GM23248 (cell line): ENCODE measurements at regions not wholly inside any gene's neighbourhood (a gene's known extent, or its start where the extent isn't known, plus 50 kb on each side); places are given as distances from the start of the nearest gene placed in this dataset.
A peak's percentile ranks its signal among the peaks of the same experiment; 100 is the strongest.

ENCODE experiments used
- DNase-seq: peaks from one replicate; pipeline ENCODE4 v3.0.0-alpha.2; 2015
- H2AFZ ChIP-seq: fragments of 200-600 bp; sonication (generic); 2 replicates; pipeline ENCODE4 v1.6.1; 2016; ENCODE audit warnings: antibody characterized with exemption
- H3F3A ChIP-seq: fragments of 200-600 bp; sonication (generic); 2 replicates; pipeline ENCODE4 v1.6.1; 2016; ENCODE audit warnings: mild to moderate bottlenecking, antibody characterized with exemption, mixed run types; ENCODE audit not compliant: insufficient read depth
- H3K27ac ChIP-seq: fragments of 200-600 bp; sonication (generic); 2 replicates; pipeline ENCODE4 v1.5.1; 2016; ENCODE audit warnings: mild to moderate bottlenecking
- H3K27me3 ChIP-seq: fragments of 200-600 bp; sonication (generic); replicated peaks from 2 replicates; pipeline ENCODE4 v1.6.1; 2016; ENCODE audit warnings: mild to moderate bottlenecking; ENCODE audit not compliant: insufficient read depth
- H3K36me3 ChIP-seq: fragments of 200-600 bp; sonication (generic); 2 replicates; pipeline ENCODE4 v1.6.1; 2016; ENCODE audit warnings: low read depth, mild to moderate bottlenecking
- H3K4me1 ChIP-seq: fragments of 200-600 bp; sonication (generic); 2 replicates; pipeline ENCODE4 v1.6.1; 2016; ENCODE audit warnings: mild to moderate bottlenecking; ENCODE audit not compliant: insufficient read depth
- H3K4me2 ChIP-seq: fragments of 200-600 bp; sonication (generic); one replicate; pipeline ENCODE4 v1.6.1; 2016; ENCODE audit warnings: mild to moderate bottlenecking; ENCODE audit not compliant: unreplicated experiment
- H3K4me3 ChIP-seq: fragments of 200-600 bp; sonication (generic); 2 replicates; pipeline ENCODE4 v1.5.1; 2016; ENCODE audit warnings: mild to moderate bottlenecking
- H3K79me2 ChIP-seq: fragments of 200-600 bp; sonication (generic); 2 replicates; pipeline ENCODE4 v1.6.1; 2016; ENCODE audit warnings: mild to moderate bottlenecking; ENCODE audit not compliant: insufficient read depth
- H3K9ac ChIP-seq: fragments of 200-600 bp; sonication (generic); 2 replicates; pipeline ENCODE4 v1.6.1; 2016; ENCODE audit warnings: mild to moderate bottlenecking
- H3K9me2 ChIP-seq: fragments of 200-600 bp; sonication (generic); 2 replicates; pipeline ENCODE4 v1.6.1; 2016; ENCODE audit warnings: mixed run types, mild to moderate bottlenecking, moderate library complexity; ENCODE audit not compliant: insufficient read depth
- H3K9me3 ChIP-seq: fragments of 200-600 bp; sonication (generic); one replicate; pipeline ENCODE4 v1.6.1; 2017; ENCODE audit warnings: low read depth
- H4K20me1 ChIP-seq: fragments of 200-600 bp; sonication (generic); 2 replicates; pipeline ENCODE4 v1.6.0; 2016; ENCODE audit not compliant: insufficient read depth
- EZH2 ChIP-seq: fragments of 200-600 bp; sonication (generic); IDR thresholded peaks from 2 replicates; pipeline ENCODE4 v1.6.1; 2018; ENCODE audit warnings: antibody characterized with exemption, mild to moderate bottlenecking; ENCODE audit not compliant: insufficient read depth, poor library complexity, severe bottlenecking
- EZH2phosphoT487 ChIP-seq: fragments of 200-600 bp; sonication (generic); IDR thresholded peaks from 2 replicates; pipeline ENCODE4 v1.6.1; 2018; ENCODE audit warnings: antibody characterized with exemption, moderate library complexity, mild to moderate bottlenecking, low read depth; ENCODE audit not compliant: insufficient read depth
- WGBS, 2 experiments: methylation state at CpG; one replicate each; pipeline ENCODE4 v1.1.6; 2015 to 2017; ENCODE audit warnings: low lambda C conversion rate in 2 of 2, low coverage in 1 of 2; ENCODE audit errors: missing lambda C conversion rate in 2 of 2; 5-methylcytosine and 5-hydroxymethylcytosine counted together
- in situ Hi-C: fragments of 300-500 bp; cut with MboI; formaldehyde crosslinking; loops from 2 replicates; pipeline ENCODE4 v1.15.0; 2020

DNA sequence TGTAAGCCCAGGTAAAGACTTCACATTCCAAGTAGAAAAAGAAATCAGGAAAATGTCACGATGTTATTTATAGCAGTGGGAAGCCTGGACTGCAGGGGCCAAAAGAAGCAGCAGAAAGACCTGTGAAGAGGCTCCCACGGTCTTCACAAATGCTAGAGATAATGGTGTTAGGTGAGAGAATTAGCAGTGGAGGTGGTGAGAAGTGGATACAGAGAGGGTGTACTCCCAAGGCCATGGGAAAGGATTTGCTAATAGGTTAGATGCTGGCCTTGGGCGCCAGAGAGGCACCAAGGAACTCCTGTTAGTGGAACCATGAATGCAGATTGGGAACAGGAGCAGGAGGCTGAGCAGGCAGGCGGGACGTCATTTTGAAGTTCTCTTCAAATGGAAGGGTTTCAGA, 386.1 kb downstream of the C12orf75 start:
- Histone ChIP-seq H3K27me3 (no peaks in the 10 kb centered on the region), H3K27ac (no peak overlapping the region), H3K4me1 (no peaks in the 10 kb centered on the region), H3F3A (no peaks in the 10 kb centered on the region), H3K9me3 (no peaks in the 10 kb centered on the region), H3K9me2 (no peaks in the 10 kb centered on the region), H3K79me2 (no peaks in the 10 kb centered on the region), H4K20me1 (no peaks in the 10 kb centered on the region), H3K36me3 (no peaks in the 10 kb centered on the region), H3K4me3 (no peak overlapping the region), H3K4me2 (no peak overlapping the region), H3K9ac (no peak overlapping the region), H2AFZ (no peak overlapping the region)
- DNase-seq = no peak
- 62 to 78% methylated on average over 5 of the region's 5 CpGs for WGBS, 2 experiments
- TF ChIP-seq EZH2 (no peak), EZH2phosphoT487 (no peak)
- in situ Hi-C loops = no loop called here

DNA sequence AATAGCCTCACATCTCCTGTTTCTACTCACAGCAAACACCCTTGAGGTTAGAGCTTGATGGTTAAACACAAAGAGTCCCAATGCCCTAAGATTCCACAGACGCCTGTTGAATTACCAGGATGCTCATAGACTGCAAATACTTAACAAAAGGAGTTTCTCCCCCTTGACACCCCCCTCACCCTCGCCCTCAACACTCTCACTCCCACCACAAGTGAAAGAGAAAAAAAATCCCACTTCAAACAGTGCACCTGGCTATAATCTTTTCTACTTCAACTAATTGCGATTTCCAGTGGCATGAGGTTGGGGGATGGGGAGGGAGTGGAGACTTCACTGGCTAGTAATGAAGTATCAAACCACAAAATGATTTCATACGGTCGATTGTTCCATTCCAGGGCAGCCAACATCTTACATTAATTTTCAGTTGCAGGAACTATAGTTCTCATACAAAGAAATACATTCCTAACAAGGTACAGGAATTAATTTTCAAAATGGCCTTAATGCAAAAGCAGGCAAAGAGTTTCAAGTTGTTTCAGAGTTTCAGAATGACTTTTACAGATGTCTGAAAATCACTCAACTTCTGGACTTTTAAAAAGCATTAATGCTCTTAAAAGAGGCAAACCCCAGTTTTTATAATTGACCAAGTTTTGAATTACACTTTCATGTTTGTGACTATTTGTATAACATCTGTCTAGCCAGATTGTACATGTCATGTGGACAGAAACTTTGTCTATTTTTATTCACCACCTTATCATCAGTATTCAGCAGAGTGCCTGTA, 390.7 kb downstream of the C12orf75 start:
- TF ChIP-seq EZH2 (no peak), EZH2phosphoT487 (no peak)
- peak; percentile 43 for DNase-seq
- peaks cover 14% of the 10 kb centered on the region for H3K4me1 ChIP-seq
- no peak overlapping the region for H3K9ac ChIP-seq
- H4K20me1 ChIP-seq = no peaks in the 10 kb centered on the region
- no peak overlapping the region for H3K27ac ChIP-seq
- peak overlapping the region; percentile 12 for H3K4me2 ChIP-seq
- H3K9me2 ChIP-seq = no peaks in the 10 kb centered on the region
- H3F3A ChIP-seq = no peaks in the 10 kb centered on the region
- WGBS, 2 experiments = 25 to 26% methylated on average over 5 of the region's 5 CpGs
- H3K9me3 ChIP-seq = no peaks in the 10 kb centered on the region
- H3K4me3 ChIP-seq = no peak overlapping the region
- H3K79me2 ChIP-seq = no peaks in the 10 kb centered on the region
- no peaks in the 10 kb centered on the region for H3K27me3 ChIP-seq
- H3K36me3 ChIP-seq = no peaks in the 10 kb centered on the region
- in situ Hi-C loops = no loop called here
- H2AFZ ChIP-seq = no peak overlapping the region

DNA sequence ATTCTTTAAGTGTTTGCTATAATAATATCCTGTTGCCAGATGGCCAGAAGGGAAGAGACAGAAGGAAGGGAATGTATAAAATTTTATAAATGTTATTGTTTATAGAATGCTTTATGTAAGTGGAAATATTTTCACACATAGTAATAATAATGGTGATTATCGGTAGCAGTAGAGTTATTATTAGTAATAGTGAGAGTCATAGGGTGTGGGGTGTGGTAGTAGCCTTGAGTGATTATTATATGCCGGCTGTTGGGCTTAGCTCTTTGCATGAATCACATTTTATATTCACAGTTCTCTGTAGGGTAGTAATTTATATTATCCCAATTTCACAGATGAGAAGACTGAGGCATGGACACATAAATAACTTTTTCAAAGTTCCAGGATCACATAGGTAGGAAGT, 391.4 kb downstream of the C12orf75 start:
- no peaks in the 10 kb centered on the region for H4K20me1 ChIP-seq
- H3K9me3 ChIP-seq = no peaks in the 10 kb centered on the region
- H3K79me2 ChIP-seq = no peaks in the 10 kb centered on the region
- DNase-seq = peak; percentile 4
- no peaks in the 10 kb centered on the region for H3K27me3 ChIP-seq
- H3K4me3 ChIP-seq = no peak overlapping the region
- H3K4me2 ChIP-seq = no peak overlapping the region
- no peak overlapping the region for H3K27ac ChIP-seq
- no peaks in the 10 kb centered on the region for H3F3A ChIP-seq
- H3K4me1 ChIP-seq = peaks cover 14% of the 10 kb centered on the region
- no peaks in the 10 kb centered on the region for H3K9me2 ChIP-seq
- no peak overlapping the region for H2AFZ ChIP-seq
- WGBS, 2 experiments = 47 to 51% methylated on average over 2 of the region's 2 CpGs
- TF ChIP-seq EZH2phosphoT487 (no peak), EZH2 (no peak)
- in situ Hi-C loops = no loop called here
- H3K36me3 ChIP-seq = no peaks in the 10 kb centered on the region
- H3K9ac ChIP-seq = no peak overlapping the region

DNA sequence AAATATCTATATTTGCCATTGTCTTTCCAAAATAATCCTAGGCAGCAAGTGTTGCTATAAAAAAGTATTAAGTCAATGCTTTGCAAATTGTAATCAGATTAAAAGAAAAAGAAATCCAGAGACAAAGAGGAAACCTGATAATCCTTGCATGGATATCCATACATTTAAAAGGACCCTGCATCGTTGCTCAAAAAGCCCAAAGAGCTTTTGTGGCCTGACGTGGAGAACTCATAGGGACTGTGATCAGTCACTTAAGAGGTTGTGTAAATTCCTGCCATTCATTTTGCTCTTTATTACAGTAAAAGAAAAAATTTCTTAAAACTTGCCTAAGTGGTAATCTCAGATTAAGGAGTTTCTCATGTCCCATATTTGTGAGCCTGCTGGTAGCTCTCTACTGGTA, 392.6 kb downstream of the C12orf75 start:
- Histone ChIP-seq H3K9me2 (no peaks in the 10 kb centered on the region), H3K4me3 (no peak overlapping the region), H3K79me2 (no peaks in the 10 kb centered on the region), H3K36me3 (no peaks in the 10 kb centered on the region), H3F3A (no peaks in the 10 kb centered on the region), H3K9me3 (no peaks in the 10 kb centered on the region), H3K4me2 (no peak overlapping the region), H3K9ac (no peak overlapping the region), H2AFZ (no peak overlapping the region), H4K20me1 (no peaks in the 10 kb centered on the region), H3K27me3 (no peaks in the 10 kb centered on the region), H3K27ac (no peak overlapping the region), H3K4me1 (peaks cover 14% of the 10 kb centered on the region)
- in situ Hi-C loops = no loop called here
- TF ChIP-seq EZH2phosphoT487 = no peak
- TF ChIP-seq EZH2 = no peak
- 45 to 47% methylated on average over 2 of the region's 2 CpGs for WGBS, 2 experiments
- DNase-seq = no peak

DNA sequence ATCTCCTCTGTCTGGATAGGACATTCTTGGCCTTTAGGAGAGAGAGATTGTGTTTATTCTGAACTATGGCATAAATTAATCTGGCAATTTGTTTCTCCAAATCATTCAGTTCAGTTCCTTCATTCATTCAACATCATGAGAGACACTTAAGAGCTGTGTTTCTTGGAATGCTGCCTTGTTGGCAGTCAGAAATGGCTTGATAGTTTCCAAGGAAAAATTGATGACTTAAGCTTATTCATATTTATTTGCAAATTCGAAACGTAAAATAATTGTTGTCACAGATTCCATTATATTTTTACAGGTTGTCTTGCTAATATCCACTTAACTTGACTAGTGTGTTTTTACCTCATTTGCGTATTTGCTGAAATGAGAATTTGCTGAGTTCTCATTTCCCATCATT, 393.0 kb downstream of the C12orf75 start:
- no peaks in the 10 kb centered on the region for H3F3A ChIP-seq
- no peaks in the 10 kb centered on the region for H3K36me3 ChIP-seq
- H3K27me3 ChIP-seq = no peaks in the 10 kb centered on the region
- H4K20me1 ChIP-seq = no peaks in the 10 kb centered on the region
- H3K27ac ChIP-seq = no peak overlapping the region
- no peak overlapping the region for H2AFZ ChIP-seq
- H3K9ac ChIP-seq = no peak overlapping the region
- no peak overlapping the region for H3K4me2 ChIP-seq
- in situ Hi-C loops = no loop called here
- 44 to 53% methylated on average over 3 of the region's 3 CpGs for WGBS, 2 experiments
- no peaks in the 10 kb centered on the region for H3K9me3 ChIP-seq
- DNase-seq = no peak
- no peak overlapping the region for H3K4me3 ChIP-seq
- no peaks in the 10 kb centered on the region for H3K79me2 ChIP-seq
- H3K4me1 ChIP-seq = peaks cover 14% of the 10 kb centered on the region
- no peaks in the 10 kb centered on the region for H3K9me2 ChIP-seq
- TF ChIP-seq EZH2phosphoT487 (no peak), EZH2 (no peak)
